ENCODE measurements at regions not wholly inside any gene's neighbourhood (a gene's known extent, or its start where the extent isn't known, plus 50 kb on each side); places are given as distances from the start of the nearest gene placed in this dataset.

GRCh38 chr4:144868309-144868708, 222.4 kb downstream of the HHIP start:
- peaks cover 2% of the 10 kb centered on the region for H3K36me3 Mint-ChIP-seq (ENCODE audit: insufficient read depth)
- no peak overlapping the region for H3K27ac Mint-ChIP-seq
- TF ChIP-seq CTCF (IDR thresholded peaks at IDR 0.05; ENCODE audit: unreplicated experiment), result no peak
- H3K27me3 Mint-ChIP-seq, result no peaks in the 10 kb centered on the region
- no peak for DNase-seq (ENCODE audit: low spot score, unreplicated experiment)
- peaks cover 22% of the 10 kb centered on the region for H3K9me3 Mint-ChIP-seq (ENCODE audit: low read depth)
- no peak overlapping the region for H3K4me3 Mint-ChIP-seq (ENCODE audit: low read depth)
- H3K4me1 Mint-ChIP-seq (ENCODE audit: low read depth), result peaks cover 3% of the 10 kb centered on the region

- no peak for TF ChIP-seq CTCF (IDR thresholded peaks at IDR 0.05; ENCODE audit: unreplicated experiment)
- H3K4me1 Mint-ChIP-seq (ENCODE audit: low read depth), result peaks cover 3% of the 10 kb centered on the region
- H3K27ac Mint-ChIP-seq, result no peak overlapping the region
- H3K9me3 Mint-ChIP-seq (ENCODE audit: low read depth), result peaks cover 2% of the 10 kb centered on the region
- no peak overlapping the region for H3K4me3 Mint-ChIP-seq (ENCODE audit: low read depth)
- H3K27me3 Mint-ChIP-seq, result no peaks in the 10 kb centered on the region
- no peak for DNase-seq (ENCODE audit: low spot score, unreplicated experiment)
- no peaks in the 10 kb centered on the region for H3K36me3 Mint-ChIP-seq (ENCODE audit: insufficient read depth)
Measured at GRCh38 chr4:144872508-144873225, 225.3 kb downstream of the ANAPC10 start.

GRCh38 chr4:144873226-144873990, 224.6 kb downstream of the ANAPC10 start:
- Mint-ChIP-seq H3K4me1 (ENCODE audit: low read depth) (peaks cover 3% of the 10 kb centered on the region), H3K27ac (no peak overlapping the region), H3K27me3 (no peaks in the 10 kb centered on the region), H3K9me3 (ENCODE audit: low read depth) (no peaks in the 10 kb centered on the region), H3K4me3 (ENCODE audit: low read depth) (no peak overlapping the region), H3K36me3 (ENCODE audit: insufficient read depth) (no peaks in the 10 kb centered on the region)
- TF ChIP-seq CTCF (IDR thresholded peaks at IDR 0.05; ENCODE audit: unreplicated experiment), result no peak
- no peak for DNase-seq (ENCODE audit: low spot score, unreplicated experiment)

GRCh38 chr4:144894573-144894972, 203.4 kb downstream of the ANAPC10 start:
- H3K27me3 Mint-ChIP-seq, result no peaks in the 10 kb centered on the region
- H3K4me3 Mint-ChIP-seq (ENCODE audit: low read depth), result no peak overlapping the region
- peaks cover 6% of the 10 kb centered on the region for H3K9me3 Mint-ChIP-seq (ENCODE audit: low read depth)
- H3K36me3 Mint-ChIP-seq (ENCODE audit: insufficient read depth), result peaks cover 1% of the 10 kb centered on the region
- H3K27ac Mint-ChIP-seq, result no peak overlapping the region
- H3K4me1 Mint-ChIP-seq (ENCODE audit: low read depth), result no peaks in the 10 kb centered on the region
- TF ChIP-seq CTCF (IDR thresholded peaks at IDR 0.05; ENCODE audit: unreplicated experiment), result no peak
- DNase-seq (ENCODE audit: low spot score, unreplicated experiment), result no peak

- Mint-ChIP-seq H3K4me3 (ENCODE audit: low read depth) (no peak overlapping the region), H3K27ac (no peak overlapping the region), H3K27me3 (no peaks in the 10 kb centered on the region), H3K36me3 (ENCODE audit: insufficient read depth) (peaks cover 1% of the 10 kb centered on the region), H3K4me1 (ENCODE audit: low read depth) (no peaks in the 10 kb centered on the region), H3K9me3 (ENCODE audit: low read depth) (peaks cover 6% of the 10 kb centered on the region)
- no peak for DNase-seq (ENCODE audit: low spot score, unreplicated experiment)
- no peak for TF ChIP-seq CTCF (IDR thresholded peaks at IDR 0.05; ENCODE audit: unreplicated experiment)
Measured at GRCh38 chr4:144899393-144899792, 198.6 kb downstream of the ANAPC10 start.

Data from progenitor cell of endocrine pancreas (in vitro differentiated cells).